ENCODE measurements at regions not wholly inside any gene's neighbourhood (a gene's known extent, or its start where the extent isn't known, plus 50 kb on each side); places are given as distances from the start of the nearest gene placed in this dataset.
"Not testable (repeated sequence)": the region's sequence is repeated elsewhere in the genome, so short reads cannot be mapped to it uniquely, and the experiment has no call there.

GRCh38 chr2:64747690-64748091, 94.0 kb upstream of the SERTAD2 start:
- not testable (repeated sequence) for H3K27ac ChIP-seq (ENCODE audit: extremely low read depth, low read depth, low read length); H3K36me3 ChIP-seq (ENCODE audit: control insufficient read depth in 2 of 2, insufficient read depth in 1 of 2, low read length in 2 of 2); H3K9me3 ChIP-seq (ENCODE audit: control insufficient read depth, insufficient read depth, low read depth, low read length); H3K4me3 ChIP-seq (ENCODE audit: low read depth, low read length)
- POLR2A ChIA-PET, result interaction anchor here (0.9 to 7.3 kb wide), 4 partner anchors 10 to 95 kb away, joined by 3 to 177 read pairs (median 41); partner anchors contain the start of gene SERTAD2
- CTCF ChIA-PET, result interaction anchor here (0.6 to 1.2 kb wide), 5 partner anchors 62 to 102 kb away, joined by 3 to 6 read pairs (median 3); partner anchors contain the start of gene SERTAD2
- H3K4me1 ChIP-seq (ENCODE audit: control insufficient read depth, insufficient read depth, low read length), result peaks cover 11% of the 10 kb centered on the region
- peak; percentile 83 for TF ChIP-seq ZNF362 (tag by site-specific recombination; IDR thresholded peaks at IDR 0.05)

- H3K4me3 ChIP-seq (ENCODE audit: low read depth, low read length), result no peak overlapping the region
- no peaks in the 10 kb centered on the region for H3K36me3 ChIP-seq (ENCODE audit: control insufficient read depth in 2 of 2, insufficient read depth in 1 of 2, low read length in 2 of 2)
- H3K27ac ChIP-seq (ENCODE audit: extremely low read depth, low read depth, low read length), result no peak overlapping the region
- ChIA-PET POLR2A (interaction anchor here (1.0 to 7.3 kb wide), 3 partner anchors 10 to 96 kb away, joined by 4 to 177 read pairs (median 78); partner anchors contain the start of gene SERTAD2), CTCF (interaction anchor here (0.6 to 1.2 kb wide), 4 partner anchors 63 to 95 kb away, joined by 3 to 6 read pairs (median 3); partner anchors contain the start of gene SERTAD2)
- peaks cover 11% of the 10 kb centered on the region for H3K4me1 ChIP-seq (ENCODE audit: control insufficient read depth, insufficient read depth, low read length)
- no peaks in the 10 kb centered on the region for H3K9me3 ChIP-seq (ENCODE audit: control insufficient read depth, insufficient read depth, low read depth, low read length)
- TF ChIP-seq REST (tag by site-specific recombination; IDR thresholded peaks at IDR 0.05) (no peak), ZNF701 (tag by site-specific recombination; IDR thresholded peaks at IDR 0.05) (no peak), ZNF658 (tag by site-specific recombination; IDR thresholded peaks at IDR 0.05) (no peak), GLIS1 (tag by site-specific recombination; IDR thresholded peaks at IDR 0.05) (no peak), ZNF148 (tag by site-specific recombination; IDR thresholded peaks at IDR 0.05; ENCODE audit: borderline replicate concordance) (no peak), TCF7L2 (IDR thresholded peaks at IDR 0.05; ENCODE audit: borderline replicate concordance, low read depth, low read length) (no peak), ZNF350 (tag by site-specific recombination; IDR thresholded peaks at IDR 0.05) (no peak), ZSCAN5A (tag by site-specific recombination; IDR thresholded peaks at IDR 0.05) (no peak), KLF7 (tag by site-specific recombination; IDR thresholded peaks at IDR 0.05; ENCODE audit: borderline replicate concordance) (no peak), SALL2 (tag by site-specific recombination; IDR thresholded peaks at IDR 0.05; ENCODE audit: borderline replicate concordance) (no peak)
Observed at GRCh38 chr2:64748147-64748546, 94.4 kb upstream of the SERTAD2 start.

- 0 out of 2 replicates have a peak, but pooled peaks have one; percentile 23 for TF ChIP-seq ZNF335 (tag by site-specific recombination; conservative IDR thresholded peaks at IDR 0.05)
- peak; percentile 28; the same call in 1 of the 2 replicates for TF ChIP-seq ZBTB48 (tag by site-specific recombination; IDR thresholded peaks at IDR 0.05)
- TF ChIP-seq ZNF701 (tag by site-specific recombination; IDR thresholded peaks at IDR 0.05), result no peak
- POLR2A ChIA-PET, result interaction anchor here (1.0 to 7.3 kb wide), 3 partner anchors 10 to 96 kb away, joined by 4 to 177 read pairs (median 78); partner anchors contain the start of gene SERTAD2
- CTCF ChIA-PET, result interaction anchor here (0.6 to 1.3 kb wide), 9 partner anchors 13 to 420 kb away, joined by 3 to 7 read pairs (median 3); partner anchors contain the start of gene SERTAD2
- Histone ChIP-seq H3K27ac (ENCODE audit: extremely low read depth, low read depth, low read length) (no peak overlapping the region; the same call in 1 of the 2 replicates), H3K4me3 (ENCODE audit: low read depth, low read length) (no peak overlapping the region), H3K9me3 (ENCODE audit: control insufficient read depth, insufficient read depth, low read depth, low read length) (no peaks in the 10 kb centered on the region), H3K36me3 (ENCODE audit: control insufficient read depth in 2 of 2, insufficient read depth in 1 of 2, low read length in 2 of 2) (no peaks in the 10 kb centered on the region), H3K4me1 (ENCODE audit: control insufficient read depth, insufficient read depth, low read length) (peaks cover 11% of the 10 kb centered on the region)
Observed at GRCh38 chr2:64748561-64748960, 94.8 kb upstream of the SERTAD2 start.

Measured in HEK293 (cell line).